Stomach smooth muscle (tissue), 2 donors: ENCODE measurements at regions not wholly inside any gene's neighbourhood (a gene's known extent, or its start where the extent isn't known, plus 50 kb on each side); places are given as distances from the start of the nearest gene placed in this dataset.

Experiments used
- H3K27ac ChIP-seq: one replicate; pipeline ENCODE4 v1.7.0; 2013; ENCODE audit warnings: mild to moderate bottlenecking, low read length, inconsistent platforms
- H3K27me3 ChIP-seq, 2 donors: one replicate each; pipeline ENCODE4 v1.7.0; 2013; ENCODE audit warnings: low read length in 2 of 2; ENCODE audit not compliant: insufficient read depth in 2 of 2, control insufficient read depth in 1 of 2
- H3K36me3 ChIP-seq, 2 donors: one replicate each; pipeline ENCODE4 v1.7.0; 2013; ENCODE audit warnings: low read length in 2 of 2; ENCODE audit not compliant: control insufficient read depth in 2 of 2, insufficient read depth in 2 of 2
- H3K4me1 ChIP-seq: one replicate; pipeline ENCODE4 v1.7.0; 2013; ENCODE audit warnings: low read length; ENCODE audit not compliant: control insufficient read depth, insufficient read depth
- H3K4me3 ChIP-seq, 2 donors: one replicate each; pipeline ENCODE4 v1.7.0; 2013; ENCODE audit warnings: low read length in 2 of 2
- H3K9ac ChIP-seq, 2 donors: one replicate each; pipeline ENCODE4 v1.7.0; 2013; ENCODE audit warnings: low read length in 2 of 2, mild to moderate bottlenecking in 1 of 2
- H3K9me3 ChIP-seq, 2 donors: one replicate each; pipeline ENCODE4 v1.7.0; 2013; ENCODE audit warnings: low read length in 2 of 2; ENCODE audit not compliant: control insufficient read depth in 2 of 2
- donor health status: healthy.
- donor health status: Pancreatic carcinoma.

DNA sequence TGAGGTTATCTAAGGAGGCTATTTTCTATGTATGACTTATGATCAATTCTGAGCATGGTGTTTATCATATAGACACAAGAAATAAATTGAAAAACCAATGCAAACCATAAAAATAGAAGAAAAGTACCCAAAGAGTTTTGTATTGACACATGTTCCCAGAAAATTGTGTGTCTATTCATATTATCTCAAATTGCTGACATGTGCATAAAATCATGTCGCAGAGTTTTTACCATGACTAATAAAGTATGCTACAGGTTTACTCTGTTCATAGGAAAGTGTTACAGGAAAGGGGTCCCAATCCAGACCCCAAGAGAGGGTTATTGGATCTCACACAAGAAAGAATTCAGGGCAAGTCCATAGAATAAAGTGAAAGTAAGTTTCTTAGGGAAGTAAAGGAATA lies 290.7 kb upstream of the NRXN1 start:
- H3K36me3 ChIP-seq: no peaks in the 10 kb centered on the region
- H3K4me1 ChIP-seq: no peaks in the 10 kb centered on the region
- H3K27me3 ChIP-seq: no peaks in the 10 kb centered on the region
- no peak overlapping the region for H3K9ac ChIP-seq
- no peak overlapping the region for H3K27ac ChIP-seq
- no peak overlapping the region for H3K4me3 ChIP-seq
- H3K9me3 ChIP-seq: no peaks in the 10 kb centered on the region

DNA sequence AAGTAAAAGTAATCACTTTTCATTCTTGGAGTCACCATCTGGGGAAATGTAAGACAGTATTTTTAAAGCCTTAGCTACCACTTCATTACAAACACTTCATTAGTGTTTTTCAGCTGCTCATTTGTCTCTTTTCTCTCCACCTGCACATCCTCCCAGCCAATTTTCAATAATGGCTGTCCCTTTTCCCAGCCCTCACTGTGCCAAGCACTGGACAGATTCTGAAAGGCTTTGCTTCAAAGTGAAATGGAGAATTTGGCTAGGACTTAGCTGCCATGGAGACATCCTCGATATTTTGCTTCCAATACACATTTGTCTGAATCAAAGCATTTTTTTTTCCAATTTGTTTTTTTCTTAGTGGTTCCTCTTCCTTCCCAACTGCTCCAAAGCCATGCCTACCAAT lies 272.4 kb upstream of the NRXN1 start:
- no peak overlapping the region for H3K4me3 ChIP-seq
- H3K27me3 ChIP-seq: no peaks in the 10 kb centered on the region
- H3K36me3 ChIP-seq: no peaks in the 10 kb centered on the region
- no peak overlapping the region for H3K9ac ChIP-seq
- H3K9me3 ChIP-seq: no peaks in the 10 kb centered on the region
- no peaks in the 10 kb centered on the region for H3K4me1 ChIP-seq
- H3K27ac ChIP-seq: no peak overlapping the region

DNA sequence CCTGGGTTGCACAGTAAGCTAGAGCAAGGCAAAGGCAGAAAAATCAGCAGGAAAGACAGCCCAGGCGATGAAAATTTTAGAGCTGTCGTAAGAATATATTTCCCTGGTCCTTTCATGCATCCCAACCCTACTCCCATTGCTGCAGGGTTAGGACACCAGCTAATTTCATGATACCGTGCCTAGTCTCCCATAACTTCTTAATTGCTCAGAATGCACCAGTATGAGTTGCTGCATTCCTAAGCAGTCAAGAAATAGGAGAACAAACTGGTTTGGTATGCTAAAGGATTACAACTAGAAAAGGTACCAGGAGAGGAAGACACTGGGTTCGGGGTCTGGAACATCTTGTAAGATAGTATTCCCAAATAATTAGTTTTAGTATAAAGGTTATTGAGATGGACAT lies 269.4 kb upstream of the NRXN1 start:
- H3K36me3 ChIP-seq: no peaks in the 10 kb centered on the region
- H3K4me1 ChIP-seq: no peaks in the 10 kb centered on the region
- no peaks in the 10 kb centered on the region for H3K9me3 ChIP-seq
- no peak overlapping the region for H3K27ac ChIP-seq
- H3K4me3 ChIP-seq: no peak overlapping the region
- H3K9ac ChIP-seq: no peak overlapping the region
- no peaks in the 10 kb centered on the region for H3K27me3 ChIP-seq

DNA sequence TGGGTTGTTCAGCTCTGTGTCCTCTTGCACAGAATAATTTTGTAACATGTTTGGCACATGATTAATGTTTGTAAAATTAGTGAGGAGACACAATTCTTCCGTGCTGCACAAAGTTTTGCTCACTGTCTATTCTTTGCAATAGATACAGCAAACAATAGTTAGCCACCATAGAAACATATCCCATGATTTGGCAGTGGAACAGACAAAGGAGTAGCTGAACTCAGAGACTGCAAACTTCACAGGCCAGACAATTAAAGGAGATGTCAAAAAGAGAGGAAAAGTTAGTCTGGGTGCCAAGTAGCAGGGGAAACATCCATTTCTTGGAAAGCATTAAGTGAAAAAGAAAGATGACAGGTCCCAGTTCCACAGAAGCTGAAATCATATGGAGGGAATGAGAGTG lies 267.4 kb upstream of the NRXN1 start:
- H3K9ac ChIP-seq: no peak overlapping the region

DNA sequence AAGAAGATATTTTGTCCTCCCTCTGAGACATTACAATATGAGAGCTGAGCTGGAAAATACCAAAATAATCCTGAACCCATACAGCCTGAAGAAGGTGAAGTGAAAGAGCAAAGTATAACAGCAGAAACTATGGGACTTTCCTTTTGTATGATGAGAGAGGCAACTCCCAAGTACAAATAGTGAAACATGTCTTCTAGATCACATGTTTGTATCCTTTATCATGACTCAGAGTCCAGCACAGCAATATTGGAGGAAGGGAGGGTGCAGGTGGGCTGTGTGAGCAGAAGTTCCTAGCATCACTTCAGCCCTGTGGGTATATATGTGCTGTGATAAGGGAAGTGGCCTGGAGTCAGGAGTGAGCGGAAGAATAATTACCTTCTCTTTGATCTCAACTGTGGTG lies 265.6 kb upstream of the NRXN1 start:
- H3K4me3 ChIP-seq: no peak overlapping the region
- no peaks in the 10 kb centered on the region for H3K36me3 ChIP-seq
- no peaks in the 10 kb centered on the region for H3K9me3 ChIP-seq
- H3K9ac ChIP-seq: no peak overlapping the region
- H3K27ac ChIP-seq: no peak overlapping the region
- no peaks in the 10 kb centered on the region for H3K27me3 ChIP-seq
- H3K4me1 ChIP-seq: no peaks in the 10 kb centered on the region

More for the DNA sequence above, 267.4 kb upstream of the NRXN1 start:
- no peaks in the 10 kb centered on the region for H3K36me3 ChIP-seq
- no peaks in the 10 kb centered on the region for H3K9me3 ChIP-seq
- H3K27me3 ChIP-seq: no peaks in the 10 kb centered on the region
- H3K27ac ChIP-seq: no peak overlapping the region
- H3K4me1 ChIP-seq: no peaks in the 10 kb centered on the region
- H3K4me3 ChIP-seq: no peak overlapping the region

DNA sequence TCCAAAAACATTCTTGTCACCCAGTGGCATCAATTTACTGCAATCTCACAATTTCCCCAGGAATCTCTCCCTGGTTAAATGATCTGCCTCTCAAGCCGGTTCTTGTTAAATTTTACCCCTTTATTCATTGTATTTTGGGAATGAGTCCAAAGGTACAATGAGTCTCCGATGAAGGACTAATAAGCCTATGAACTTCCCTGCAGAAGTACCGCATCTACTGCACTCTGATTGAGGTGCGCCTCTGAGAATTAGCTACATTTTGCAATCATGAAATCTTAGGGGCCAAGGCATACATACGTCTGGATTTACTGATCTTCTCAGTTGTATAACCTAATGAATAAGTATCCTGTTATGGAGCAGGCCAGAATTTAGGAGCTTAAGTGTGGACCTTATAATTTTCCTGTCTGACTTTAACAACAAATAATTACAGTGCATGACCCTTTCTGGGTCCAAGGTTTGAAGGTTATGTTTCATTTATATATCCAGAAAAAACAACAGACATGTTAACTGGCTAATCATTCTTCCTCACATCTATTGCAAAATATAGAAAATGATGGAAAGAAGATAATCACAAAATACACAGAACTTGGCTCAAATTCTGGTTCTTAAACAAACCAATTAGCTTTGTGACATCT lies 261.8 kb upstream of the NRXN1 start:
- no peaks in the 10 kb centered on the region for H3K36me3 ChIP-seq
- H3K27ac ChIP-seq: no peak overlapping the region
- H3K27me3 ChIP-seq: no peaks in the 10 kb centered on the region
- no peaks in the 10 kb centered on the region for H3K9me3 ChIP-seq
- H3K4me1 ChIP-seq: no peaks in the 10 kb centered on the region
- no peak overlapping the region for H3K9ac ChIP-seq
- no peak overlapping the region for H3K4me3 ChIP-seq

DNA sequence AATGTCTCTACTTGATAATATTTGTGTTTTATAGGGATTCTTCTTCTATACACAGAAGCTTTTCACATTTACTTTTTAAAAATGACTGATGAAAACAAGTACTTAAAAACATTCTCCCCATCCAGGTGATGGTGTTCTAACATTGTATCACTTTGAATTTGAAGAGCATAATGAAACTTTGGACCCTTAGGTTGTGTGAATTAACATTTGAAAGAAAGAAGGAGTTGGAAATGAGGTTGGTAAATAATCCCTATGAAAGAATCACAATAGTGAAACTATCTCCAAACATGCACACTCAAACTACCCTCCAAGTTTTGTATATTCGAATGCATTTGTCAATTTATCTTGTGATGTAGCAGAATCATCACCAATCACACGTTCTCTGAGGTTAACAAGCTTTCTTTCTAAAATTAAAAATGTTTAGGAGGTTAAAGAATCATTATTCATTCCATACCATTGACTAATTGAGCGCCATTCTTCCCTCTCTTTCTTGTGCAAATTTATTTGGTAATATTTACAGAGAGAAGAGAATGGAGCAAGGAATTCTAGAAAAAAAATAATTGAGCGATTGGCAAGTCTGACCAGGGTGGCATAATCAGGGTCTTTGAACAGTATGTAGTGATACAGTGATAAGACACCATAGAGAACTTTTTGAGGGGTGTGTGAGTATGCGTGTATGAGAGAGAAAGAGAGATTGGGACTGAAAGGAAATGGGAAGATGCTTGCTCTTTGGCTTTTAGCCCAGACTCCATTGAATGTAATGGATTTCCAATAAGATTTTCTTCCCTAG lies 260.0 kb upstream of the NRXN1 start:
- Histone ChIP-seq H3K4me3 (no peak overlapping the region), H3K4me1 (no peaks in the 10 kb centered on the region), H3K9ac (no peak overlapping the region), H3K27ac (no peak overlapping the region), H3K9me3 (no peaks in the 10 kb centered on the region), H3K36me3 (no peaks in the 10 kb centered on the region), H3K27me3 (no peaks in the 10 kb centered on the region)

DNA sequence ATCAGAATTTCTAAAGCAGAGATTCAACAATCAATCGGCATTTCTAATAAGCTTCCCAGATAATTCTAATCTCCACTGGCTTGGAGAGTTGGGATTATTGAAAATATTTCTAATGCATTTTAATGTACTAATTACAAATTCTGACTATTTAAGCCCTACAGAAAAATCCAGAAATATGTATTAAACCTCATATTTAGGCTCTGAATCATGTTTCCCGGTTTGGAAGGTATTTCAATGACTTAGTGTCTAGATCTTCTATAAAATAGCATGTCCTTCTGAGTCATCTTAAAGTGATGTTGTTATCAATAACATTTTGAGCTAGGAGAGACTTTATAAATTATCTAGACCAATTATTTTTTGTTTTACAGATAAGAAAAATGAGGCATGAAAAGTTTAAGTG lies 258.8 kb upstream of the NRXN1 start:
- Histone ChIP-seq H3K9ac (no peak overlapping the region), H3K4me3 (no peak overlapping the region), H3K4me1 (no peaks in the 10 kb centered on the region), H3K27me3 (no peaks in the 10 kb centered on the region), H3K36me3 (no peaks in the 10 kb centered on the region), H3K9me3 (no peaks in the 10 kb centered on the region), H3K27ac (no peak overlapping the region)

DNA sequence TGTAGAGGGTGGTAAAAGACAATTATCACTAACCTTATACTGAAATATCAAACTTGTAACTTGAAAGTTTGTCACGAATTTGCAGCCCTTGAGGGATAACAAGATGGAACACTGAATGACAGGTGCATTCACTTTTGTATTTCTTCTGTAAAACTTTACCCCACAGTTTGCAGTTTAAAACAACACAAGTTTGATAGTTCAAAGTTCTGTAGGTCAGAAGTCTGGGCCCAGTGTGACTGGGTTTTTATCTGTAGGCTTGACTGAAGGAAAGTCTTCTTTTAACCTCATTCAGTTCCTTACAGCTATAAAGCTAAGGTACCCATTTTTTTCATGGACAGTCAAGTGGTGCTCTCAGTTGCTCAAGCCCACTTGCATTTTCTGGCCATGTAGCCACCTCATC lies 257.1 kb upstream of the NRXN1 start:
- no peaks in the 10 kb centered on the region for H3K27me3 ChIP-seq
- no peak overlapping the region for H3K4me3 ChIP-seq
- H3K27ac ChIP-seq: no peak overlapping the region
- no peaks in the 10 kb centered on the region for H3K4me1 ChIP-seq
- H3K9ac ChIP-seq: no peak overlapping the region
- no peaks in the 10 kb centered on the region for H3K36me3 ChIP-seq
- no peaks in the 10 kb centered on the region for H3K9me3 ChIP-seq

DNA sequence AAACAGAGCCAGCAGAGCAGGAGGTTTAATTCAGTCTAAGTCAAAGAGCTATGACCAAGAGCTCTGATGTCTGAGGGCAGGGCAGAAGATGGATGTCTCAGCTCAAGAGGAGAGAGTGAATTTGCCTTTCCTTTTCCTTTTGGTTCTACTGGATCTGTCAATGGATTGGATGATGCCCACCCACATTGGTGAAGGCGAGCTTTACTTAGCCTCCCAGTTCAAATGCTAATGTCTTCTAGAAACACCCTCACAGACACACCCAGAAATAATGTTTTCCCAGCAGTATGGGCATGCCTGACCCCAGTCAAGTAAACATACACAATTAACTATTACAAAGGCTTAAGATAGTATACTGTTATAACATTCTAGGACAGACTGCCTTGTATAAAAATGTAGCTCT lies 236.3 kb upstream of the NRXN1 start:
- Histone ChIP-seq H3K9me3 (no peaks in the 10 kb centered on the region), H3K36me3 (no peaks in the 10 kb centered on the region), H3K4me3 (no peak overlapping the region), H3K9ac (no peak overlapping the region), H3K4me1 (no peaks in the 10 kb centered on the region), H3K27me3 (no peaks in the 10 kb centered on the region), H3K27ac (no peak overlapping the region)

DNA sequence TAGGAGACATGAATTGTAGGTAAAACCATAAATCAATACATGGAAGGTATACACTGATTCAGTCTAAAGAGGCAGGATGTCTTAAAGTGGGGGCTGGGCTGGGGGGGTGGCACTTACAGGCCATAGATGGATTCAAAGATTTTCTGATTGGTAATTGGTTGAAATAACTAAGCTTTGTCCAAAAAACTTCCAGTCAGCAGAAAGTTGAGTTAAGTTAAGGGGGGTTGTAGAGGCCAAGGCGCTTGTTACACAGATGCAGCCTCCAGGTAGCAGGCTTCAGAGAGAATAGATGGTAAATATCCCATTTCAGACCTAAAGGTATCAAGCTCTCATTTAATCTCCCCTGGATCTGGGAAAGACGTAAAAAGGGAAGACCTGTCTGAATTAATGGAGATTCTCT lies 233.6 kb upstream of the NRXN1 start:
- H3K27ac ChIP-seq: no peak overlapping the region
- H3K4me1 ChIP-seq: no peaks in the 10 kb centered on the region
- H3K9me3 ChIP-seq: no peaks in the 10 kb centered on the region
- no peaks in the 10 kb centered on the region for H3K27me3 ChIP-seq
- no peak overlapping the region for H3K9ac ChIP-seq
- no peak overlapping the region for H3K4me3 ChIP-seq
- H3K36me3 ChIP-seq: no peaks in the 10 kb centered on the region
